K562 (cell line): ENCODE measurements at regions not wholly inside any gene's neighbourhood (a gene's known extent, or its start where the extent isn't known, plus 50 kb on each side); places are given as distances from the start of the nearest gene placed in this dataset.

Experiments used
- ATAC-seq: fragments of 200-7000 bp; cut with Tn5 transposase; 3 replicates; pipeline ENCODE4 v1.9.1; 2020; ENCODE audit warnings: moderate library complexity
- BruUV-seq: library from RNA; stranded (reverse); fragments of 400-500 nt; replicated peaks from 2 replicates; lab custom pipeline; 2021; lab: Mats Ljungman, UMichigan
- CTCF ChIA-PET: fragments of 300-600 bp; formaldehyde crosslinking; extraction: SDS; loops from one replicate; lab custom pipeline; 2021; ENCODE audit warnings: low intra/inter-chr PET ratio; lab: Yijun Ruan, JAX
- POLR2A ChIA-PET: fragments of 300-600, 350-650 bp; sonication (Branson Sonifier 250); formaldehyde crosslinking; extraction: SDS; loops from one replicate; lab custom pipeline; 2021; ENCODE audit warnings: antibody characterized with exemption, inconsistent platforms; lab: Yijun Ruan, JAX
- DNase-seq, 4 experiments: peaks; one replicate each; pipeline versions ENCODE4 v3.0.0 to v3.0.0-alpha.2; 2011 to 2018; ENCODE audit warnings: low spot score in 3 of 4, mixed read lengths in 3 of 4; ENCODE audit errors: extremely low read depth in 1 of 4
- FAIRE-seq: peaks from 2 replicates; lab custom pipeline; 2011; peaks lifted over from hg19 to GRCh38; lab: Jason Lieb, UNC
- H2AFZ ChIP-seq: 2 replicates; pipeline ENCODE4 v1.6.0; 2011; ENCODE audit warnings: low read depth, low read length, control low read depth, inconsistent platforms
- H3K27ac ChIP-seq: fragments of 200-600 bp; 3 replicates; pipeline ENCODE4 v1.8.0; 2011; ENCODE audit warnings: low read depth, mild to moderate bottlenecking, control low read depth, inconsistent platforms, low read length, moderate library complexity, mixed read lengths; ENCODE audit errors: extremely low read depth
- H3K27me3 ChIP-seq, 2 experiments: fragments of 300-600 bp in 1 of 2; 2 replicates in 1 of 2; 3 replicates in 1 of 2; pipeline versions ENCODE4 v1.6.0 to v1.8.0; 2011; ENCODE audit warnings: inconsistent platforms in 2 of 2, low read length in 2 of 2, mild to moderate bottlenecking in 1 of 2, mixed read lengths in 1 of 2, moderate library complexity in 1 of 2; ENCODE audit not compliant: control insufficient read depth in 2 of 2, insufficient read depth in 2 of 2
- H3K36me3 ChIP-seq: fragments of 300-600 bp; 3 replicates; pipeline ENCODE4 v1.8.0; 2011; ENCODE audit warnings: mild to moderate bottlenecking, low read length, inconsistent platforms; ENCODE audit not compliant: control insufficient read depth, insufficient read depth
- H3K4me1 ChIP-seq, 2 experiments: fragments of 200-600 bp in 1 of 2; replicated peaks in 1 of 2; 2 replicates in 1 of 2; 3 replicates in 1 of 2; pipeline versions ENCODE4 v1.5.1 to v1.8.0; 2011; ENCODE audit warnings: inconsistent platforms in 2 of 2, low read length in 2 of 2, mild to moderate bottlenecking in 1 of 2, mixed read lengths in 1 of 2, moderate library complexity in 1 of 2; ENCODE audit not compliant: control insufficient read depth in 2 of 2, insufficient read depth in 2 of 2
- H3K4me2 ChIP-seq: 2 replicates; pipeline ENCODE4 v1.6.1; 2011; ENCODE audit warnings: low read length, control low read depth, inconsistent platforms, mixed read lengths; ENCODE audit not compliant: insufficient read depth
- H3K4me3 ChIP-seq: fragments of 200-600 bp; sonication (generic), shearing (Covaris generic); 2 replicates; pipeline ENCODE4 v1.5.1; 2016; ENCODE audit warnings: control low read depth, inconsistent platforms
- H3K79me2 ChIP-seq: fragments of 200-600 bp; 3 replicates; pipeline ENCODE4 v1.8.0; 2011; ENCODE audit warnings: low read length, inconsistent platforms; ENCODE audit not compliant: control insufficient read depth, insufficient read depth
- H3K9ac ChIP-seq, 2 experiments: 2 replicates each; pipeline versions ENCODE4 v1.6.0 to v1.6.1; 2011; ENCODE audit warnings: low read depth in 2 of 2, low read length in 2 of 2, control low read depth in 1 of 2, inconsistent platforms in 1 of 2, mild to moderate bottlenecking in 1 of 2, mixed read lengths in 1 of 2; ENCODE audit not compliant: insufficient read depth in 1 of 2
- H3K9me1 ChIP-seq: one replicate; pipeline ENCODE4 v1.6.0; 2011; ENCODE audit warnings: inconsistent platforms, mild to moderate bottlenecking, low read length, moderate library complexity; ENCODE audit not compliant: control insufficient read depth, insufficient read depth
- H3K9me3 ChIP-seq: replicated peaks from 2 replicates; pipeline ENCODE4 v1.5.1; 2011; ENCODE audit warnings: low read depth, low read length, inconsistent platforms; ENCODE audit not compliant: control insufficient read depth, insufficient read depth
- H4K20me1 ChIP-seq: replicated peaks from 2 replicates; pipeline ENCODE4 v1.6.1; 2011; ENCODE audit warnings: low read length, inconsistent platforms, mixed read lengths; ENCODE audit not compliant: control insufficient read depth, insufficient read depth
- DNMT1 ChIP-seq: fragments of 450-650 bp; IDR thresholded peaks from 2 replicates; pipeline ENCODE4 v1.6.1; 2016; ENCODE audit warnings: antibody characterized with exemption, mild to moderate bottlenecking
- HNRNPK ChIP-seq: fragments of 200-400 bp; formaldehyde crosslinking; IDR thresholded peaks from one replicate; pipeline ENCODE4 v1.6.1; 2018; ENCODE audit warnings: mild to moderate bottlenecking, low read depth, low read length; ENCODE audit not compliant: poor library complexity, severe bottlenecking
- KAT7 ChIP-seq: sonication (generic); formaldehyde crosslinking; IDR thresholded peaks from 2 replicates; pipeline ENCODE4 v1.8.0; 2022; ENCODE audit warnings: missing genetic modification reagents, mild to moderate bottlenecking, borderline replicate concordance
- SMAD3 ChIP-seq: fragments of 450-650 bp; formaldehyde crosslinking; conservative IDR thresholded peaks from 2 replicates; pipeline ENCODE4 v1.4.0; 2020; ENCODE audit warnings: mild to moderate bottlenecking
- SNRNP70 ChIP-seq: fragments of 200-400 bp; formaldehyde crosslinking; optimal IDR thresholded peaks from 2 replicates; pipeline ENCODE3; 2017; ENCODE audit warnings: low read depth, low read length
- SRSF3 ChIP-seq: fragments of 200-400 bp; formaldehyde crosslinking; IDR thresholded peaks from 2 replicates; pipeline ENCODE4 v1.6.1; 2016; ENCODE audit warnings: mild to moderate bottlenecking, low read length, moderate library complexity; ENCODE audit not compliant: insufficient read depth
- SRSF7 ChIP-seq: fragments of 200-400 bp; formaldehyde crosslinking; optimal IDR thresholded peaks from 2 replicates; pipeline ENCODE3; 2017; ENCODE audit warnings: mild to moderate bottlenecking, low read depth, low read length
- TEAD4 ChIP-seq, 2 experiments: sonication (generic) in 1 of 2; formaldehyde crosslinking in 1 of 2; IDR thresholded peaks; 2 replicates each; pipeline versions ENCODE4 v1.6.1 to v1.8.0; 2012 to 2022; ENCODE audit warnings: borderline replicate concordance in 1 of 2, inconsistent platforms in 1 of 2, low read length in 1 of 2, mild to moderate bottlenecking in 1 of 2, missing genetic modification reagents in 1 of 2
- THRAP3 ChIP-seq: fragments of 450-650 bp; IDR thresholded peaks from 2 replicates; pipeline ENCODE4 v1.6.1; 2016; ENCODE audit warnings: mild to moderate bottlenecking, inconsistent platforms, borderline replicate concordance
- ZFP36 ChIP-seq: fragments of 150-350 bp; IDR thresholded peaks from 2 replicates; pipeline ENCODE4 v1.6.1; 2018; ENCODE audit warnings: low read length, low read depth; ENCODE audit not compliant: partially characterized antibody
- ZNF197 ChIP-seq: fragments of 200-800 bp; sonication (Bioruptor generic); IDR thresholded peaks from 2 replicates; pipeline ENCODE4 v1.6.1; 2016; ENCODE audit warnings: low read depth, missing genetic modification characterization, missing compliant biosample characterization
- ZNF282 ChIP-seq: sonication (generic); formaldehyde crosslinking; IDR thresholded peaks from 2 replicates; pipeline ENCODE4 v1.8.1; 2023; ENCODE audit warnings: missing genetic modification reagents
- ZNF347 ChIP-seq: fragments of 450-650 bp; formaldehyde crosslinking; IDR thresholded peaks from 2 replicates; pipeline ENCODE4 v1.4.0; 2020; ENCODE audit warnings: low read depth, mild to moderate bottlenecking, moderate library complexity
- ZNF76 ChIP-seq: fragments of 250-450 bp; sonication (Bioruptor Pico); IDR thresholded peaks from 2 replicates; pipeline ENCODE4 v1.4.0; 2020; ENCODE audit warnings: mild to moderate bottlenecking, moderate library complexity, borderline replicate concordance
- WGBS: fragments of 100-300 bp; shearing (Covaris generic); methylation state at CpG from one replicate; pipeline ENCODE4 v1.1.6; 2016; ENCODE audit warnings: low coverage, mixed read lengths; ENCODE audit not compliant: insufficient coverage; ENCODE audit errors: missing lambda C conversion rate; 5-methylcytosine and 5-hydroxymethylcytosine counted together
- in situ Hi-C: fragments of 300-500 bp; cut with MboI; formaldehyde crosslinking; loops from 4 replicates; pipeline ENCODE4 v1.15.0; 2018; ENCODE audit warnings: inconsistent platforms, mixed read lengths
- intact Hi-C: fragments of 100-400 bp; cut with micrococcal nuclease; formaldehyde crosslinking; loops from 2 replicates; pipeline ENCODE4 v1.14.2; 2022
- TF ChIP-seq, protein P1 (sequence below): fragments of 250-450 bp; sonication (Bioruptor Pico); IDR thresholded peaks from 2 replicates; pipeline ENCODE4 v1.5.0; 2021

GRCh38 chr5:89968958-89969381, 440.6 kb downstream of the CETN3 start:
- no peak for DNase-seq
- no peak overlapping the region for H3K4me2 ChIP-seq
- ATAC-seq, result no peak
- CTCF ChIA-PET, result no interaction called here
- no peak overlapping the region for H3K9ac ChIP-seq
- no peak for TF ChIP-seq TEAD4 (IDR thresholded peaks at IDR 0.05; ENCODE audit: low read length)
- no peak for TF ChIP-seq TEAD4 (CRISPR knock-in tag; IDR thresholded peaks at IDR 0.05; ENCODE audit: borderline replicate concordance)
- TF ChIP-seq SNRNP70, result no peak
- no peak for TF ChIP-seq KAT7
- TF ChIP-seq SRSF3, result no peak
- TF ChIP-seq ZFP36, result no peak
- TF ChIP-seq, protein P1, sequence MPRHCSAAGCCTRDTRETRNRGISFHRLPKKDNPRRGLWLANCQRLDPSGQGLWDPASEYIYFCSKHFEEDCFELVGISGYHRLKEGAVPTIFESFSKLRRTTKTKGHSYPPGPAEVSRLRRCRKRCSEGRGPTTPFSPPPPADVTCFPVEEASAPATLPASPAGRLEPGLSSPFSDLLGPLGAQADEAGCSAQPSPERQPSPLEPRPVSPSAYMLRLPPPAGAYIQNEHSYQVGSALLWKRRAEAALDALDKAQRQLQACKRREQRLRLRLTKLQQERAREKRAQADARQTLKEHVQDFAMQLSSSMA (CRISPR knock-in tag), result no peak
- TF ChIP-seq ZNF347 (CRISPR knock-in tag), result no peak
- TF ChIP-seq DNMT1, result no peak
- no peak for TF ChIP-seq ZNF76 (CRISPR knock-in tag)
- TF ChIP-seq HNRNPK, result no peak
- no peak for TF ChIP-seq ZNF282 (CRISPR knock-in tag)
- no peak for TF ChIP-seq SMAD3
- TF ChIP-seq THRAP3, result no peak
- no peak for TF ChIP-seq SRSF7
- TF ChIP-seq ZNF197, result no peak
- POLR2A ChIA-PET, result no interaction called here
- H3K4me3 ChIP-seq, result no peak overlapping the region
- intact Hi-C loops (no loop called here), in situ Hi-C loops (no loop called here)
- no peaks in the 10 kb centered on the region for H3K79me2 ChIP-seq
- H3K27me3 ChIP-seq, result no peaks in the 10 kb centered on the region
- H4K20me1 ChIP-seq, result no peaks in the 10 kb centered on the region
- no peaks in the 10 kb centered on the region for H3K36me3 ChIP-seq
- no peak for FAIRE-seq
- no peaks in the 10 kb centered on the region; a peak in 1 of 5 replicates for H3K4me1 ChIP-seq
- no TSS peak for BruUV-seq
- no peaks in the 10 kb centered on the region for H3K9me3 ChIP-seq
- 0% methylated on average over 4 of the region's 4 CpGs for WGBS
- no peak overlapping the region for H3K27ac ChIP-seq
- no peaks in the 10 kb centered on the region for H3K9me1 ChIP-seq
- H2AFZ ChIP-seq, result no peak overlapping the region
